ENCODE measurements at regions not wholly inside any gene's neighbourhood (a gene's known extent, or its start where the extent isn't known, plus 50 kb on each side); places are given as distances from the start of the nearest gene placed in this dataset.

- peaks cover 0 to 7% of the 10 kb centered on the region in 2 donors for H3K4me1 ChIP-seq
- no peaks in the 10 kb centered on the region for H3K36me3 ChIP-seq
- H3K27me3 ChIP-seq, result no peaks in the 10 kb centered on the region
- no peaks in the 10 kb centered on the region for H3K9me3 ChIP-seq
- DNase-seq, result no peak
- no peak overlapping the region for H3K4me3 ChIP-seq
- TF ChIP-seq CTCF (IDR thresholded peaks at IDR 0.05) (no peak), POLR2A (IDR thresholded peaks at IDR 0.05) (no peak)
- no peak overlapping the region for H3K27ac ChIP-seq
- intact Hi-C loops (cut with DNase I; ENCODE audit: low total_unique reads), result no loop called here
These were observed 622.7 kb downstream of the CD109 start for GRCh38 chr6:74318738-74319137.

- DNase-seq, result no peak
- Histone ChIP-seq H3K4me3 (no peak overlapping the region), H3K27me3 (no peaks in the 10 kb centered on the region), H3K27ac (no peak overlapping the region), H3K4me1 (no peaks in the 10 kb centered on the region), H3K9me3 (no peaks in the 10 kb centered on the region), H3K36me3 (no peaks in the 10 kb centered on the region)
- intact Hi-C loops (cut with DNase I; ENCODE audit: low total_unique reads), result no loop called here
- no peak for TF ChIP-seq POLR2A (IDR thresholded peaks at IDR 0.05)
- TF ChIP-seq CTCF (IDR thresholded peaks at IDR 0.05), result no peak
These were observed 616.1 kb downstream of the CD109 start for GRCh38 chr6:74312081-74312480.

GRCh38 chr6:74311431-74311830 is 615.4 kb downstream of the CD109 start:
- intact Hi-C loops (cut with DNase I; ENCODE audit: low total_unique reads), result no loop called here
- no peaks in the 10 kb centered on the region for H3K9me3 ChIP-seq
- no peak for TF ChIP-seq CTCF (IDR thresholded peaks at IDR 0.05)
- TF ChIP-seq POLR2A (IDR thresholded peaks at IDR 0.05), result no peak
- H3K4me1 ChIP-seq, result no peaks in the 10 kb centered on the region
- no peak overlapping the region for H3K4me3 ChIP-seq
- no peak for DNase-seq
- no peak overlapping the region for H3K27ac ChIP-seq
- no peaks in the 10 kb centered on the region for H3K27me3 ChIP-seq
- H3K36me3 ChIP-seq, result no peaks in the 10 kb centered on the region

GRCh38 chr6:74289884-74290283 is 593.9 kb downstream of the CD109 start:
- no peaks in the 10 kb centered on the region for H3K4me1 ChIP-seq
- intact Hi-C loops (cut with DNase I; ENCODE audit: low total_unique reads), result no loop called here
- no peaks in the 10 kb centered on the region for H3K36me3 ChIP-seq
- DNase-seq, result no peak
- H3K9me3 ChIP-seq, result no peaks in the 10 kb centered on the region
- no peak overlapping the region for H3K4me3 ChIP-seq
- TF ChIP-seq POLR2A (IDR thresholded peaks at IDR 0.05) (no peak), CTCF (IDR thresholded peaks at IDR 0.05) (no peak)
- H3K27ac ChIP-seq, result no peak overlapping the region
- no peaks in the 10 kb centered on the region for H3K27me3 ChIP-seq

- Histone ChIP-seq H3K9me3 (no peaks in the 10 kb centered on the region), H3K36me3 (no peaks in the 10 kb centered on the region), H3K27ac (no peak overlapping the region), H3K4me3 (no peak overlapping the region), H3K4me1 (no peaks in the 10 kb centered on the region), H3K27me3 (no peaks in the 10 kb centered on the region)
- TF ChIP-seq CTCF (IDR thresholded peaks at IDR 0.05) (no peak), POLR2A (IDR thresholded peaks at IDR 0.05) (no peak)
- intact Hi-C loops (cut with DNase I; ENCODE audit: low total_unique reads), result no loop called here
- no peak for DNase-seq
These were observed 591.9 kb downstream of the CD109 start for GRCh38 chr6:74287932-74288331.

All from uterus (tissue), 3 donors.